ENCODE measurements at regions not wholly inside any gene's neighbourhood (a gene's known extent, or its start where the extent isn't known, plus 50 kb on each side); places are given as distances from the start of the nearest gene placed in this dataset.

- TF ChIP-seq, protein P1, sequence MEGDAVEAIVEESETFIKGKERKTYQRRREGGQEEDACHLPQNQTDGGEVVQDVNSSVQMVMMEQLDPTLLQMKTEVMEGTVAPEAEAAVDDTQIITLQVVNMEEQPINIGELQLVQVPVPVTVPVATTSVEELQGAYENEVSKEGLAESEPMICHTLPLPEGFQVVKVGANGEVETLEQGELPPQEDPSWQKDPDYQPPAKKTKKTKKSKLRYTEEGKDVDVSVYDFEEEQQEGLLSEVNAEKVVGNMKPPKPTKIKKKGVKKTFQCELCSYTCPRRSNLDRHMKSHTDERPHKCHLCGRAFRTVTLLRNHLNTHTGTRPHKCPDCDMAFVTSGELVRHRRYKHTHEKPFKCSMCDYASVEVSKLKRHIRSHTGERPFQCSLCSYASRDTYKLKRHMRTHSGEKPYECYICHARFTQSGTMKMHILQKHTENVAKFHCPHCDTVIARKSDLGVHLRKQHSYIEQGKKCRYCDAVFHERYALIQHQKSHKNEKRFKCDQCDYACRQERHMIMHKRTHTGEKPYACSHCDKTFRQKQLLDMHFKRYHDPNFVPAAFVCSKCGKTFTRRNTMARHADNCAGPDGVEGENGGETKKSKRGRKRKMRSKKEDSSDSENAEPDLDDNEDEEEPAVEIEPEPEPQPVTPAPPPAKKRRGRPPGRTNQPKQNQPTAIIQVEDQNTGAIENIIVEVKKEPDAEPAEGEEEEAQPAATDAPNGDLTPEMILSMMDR (IDR thresholded peaks at IDR 0.05), result no peak
- no peak for TF ChIP-seq EZH2 (IDR thresholded peaks at IDR 0.05; ENCODE audit: borderline replicate concordance, insufficient read depth, low read depth, low read length, poor library complexity, severe bottlenecking)
Measured at GRCh38 chr11:95307286-95307685, 76.3 kb upstream of the SESN3 start.

Data from B cell (primary cell).